Uterus (tissue), 2 donors: ENCODE measurements at regions not wholly inside any gene's neighbourhood (a gene's known extent, or its start where the extent isn't known, plus 50 kb on each side); places are given as distances from the start of the nearest gene placed in this dataset.

Experiments
- POLR2A ChIP-seq, 2 donors: fragments of 450-650 bp; IDR thresholded peaks; one replicate each; pipeline ENCODE4 v1.6.1; 2016; ENCODE audit warnings: antibody characterized with exemption in 2 of 2, mild to moderate bottlenecking in 1 of 2, moderate library complexity in 1 of 2
- TF ChIP-seq, protein P1 (sequence below), 4 experiments: fragments of 200-600 bp in 2 of 4; fragments of 450-650 bp in 2 of 4; sonication (generic) in 2 of 4; IDR thresholded peaks; one replicate each; pipeline ENCODE4 v1.5.1; 2016 to 2019; ENCODE audit warnings: antibody characterized with exemption in 4 of 4, mild to moderate bottlenecking in 2 of 4, moderate library complexity in 1 of 4

DNA sequence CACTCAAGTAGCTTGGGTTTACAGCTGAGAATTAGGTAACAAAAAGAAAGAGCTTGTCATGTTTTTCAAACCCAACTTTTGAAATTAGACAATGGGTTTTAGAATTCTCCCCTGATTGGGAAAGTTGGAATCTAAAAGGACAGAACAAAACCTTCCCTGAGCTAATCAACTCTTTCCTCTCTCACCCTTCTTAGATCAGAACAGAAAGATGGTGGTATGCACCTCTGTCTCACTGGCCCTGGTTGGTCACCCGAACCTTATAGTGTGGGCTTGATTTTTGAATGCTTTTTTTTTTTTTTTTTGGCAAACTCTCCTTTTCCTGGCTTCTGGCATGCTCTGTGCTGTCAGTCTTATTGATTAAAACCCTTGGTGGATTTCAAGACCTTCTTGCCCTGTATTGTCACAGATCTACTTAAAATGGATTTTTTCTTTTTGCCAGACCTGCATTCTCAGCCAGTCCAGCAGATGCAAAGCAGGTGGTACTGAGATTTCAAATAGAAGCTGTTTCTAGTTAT lies 251.1 kb upstream of the RMST start:
- TF ChIP-seq, protein P1, sequence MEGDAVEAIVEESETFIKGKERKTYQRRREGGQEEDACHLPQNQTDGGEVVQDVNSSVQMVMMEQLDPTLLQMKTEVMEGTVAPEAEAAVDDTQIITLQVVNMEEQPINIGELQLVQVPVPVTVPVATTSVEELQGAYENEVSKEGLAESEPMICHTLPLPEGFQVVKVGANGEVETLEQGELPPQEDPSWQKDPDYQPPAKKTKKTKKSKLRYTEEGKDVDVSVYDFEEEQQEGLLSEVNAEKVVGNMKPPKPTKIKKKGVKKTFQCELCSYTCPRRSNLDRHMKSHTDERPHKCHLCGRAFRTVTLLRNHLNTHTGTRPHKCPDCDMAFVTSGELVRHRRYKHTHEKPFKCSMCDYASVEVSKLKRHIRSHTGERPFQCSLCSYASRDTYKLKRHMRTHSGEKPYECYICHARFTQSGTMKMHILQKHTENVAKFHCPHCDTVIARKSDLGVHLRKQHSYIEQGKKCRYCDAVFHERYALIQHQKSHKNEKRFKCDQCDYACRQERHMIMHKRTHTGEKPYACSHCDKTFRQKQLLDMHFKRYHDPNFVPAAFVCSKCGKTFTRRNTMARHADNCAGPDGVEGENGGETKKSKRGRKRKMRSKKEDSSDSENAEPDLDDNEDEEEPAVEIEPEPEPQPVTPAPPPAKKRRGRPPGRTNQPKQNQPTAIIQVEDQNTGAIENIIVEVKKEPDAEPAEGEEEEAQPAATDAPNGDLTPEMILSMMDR (IDR thresholded peaks at IDR 0.05), result no peak
- no peak for TF ChIP-seq POLR2A (IDR thresholded peaks at IDR 0.05)
